GM21390 (cell line): ENCODE measurements at regions not wholly inside any gene's neighbourhood (a gene's known extent, or its start where the extent isn't known, plus 50 kb on each side); places are given as distances from the start of the nearest gene placed in this dataset.

Source experiments
- ATAC-seq: cut with Tn5 transposase; IDR thresholded peaks from one replicate; pipeline ENCODE4 v1.9.1; 2021; ENCODE audit not compliant: unreplicated experiment

DNA sequence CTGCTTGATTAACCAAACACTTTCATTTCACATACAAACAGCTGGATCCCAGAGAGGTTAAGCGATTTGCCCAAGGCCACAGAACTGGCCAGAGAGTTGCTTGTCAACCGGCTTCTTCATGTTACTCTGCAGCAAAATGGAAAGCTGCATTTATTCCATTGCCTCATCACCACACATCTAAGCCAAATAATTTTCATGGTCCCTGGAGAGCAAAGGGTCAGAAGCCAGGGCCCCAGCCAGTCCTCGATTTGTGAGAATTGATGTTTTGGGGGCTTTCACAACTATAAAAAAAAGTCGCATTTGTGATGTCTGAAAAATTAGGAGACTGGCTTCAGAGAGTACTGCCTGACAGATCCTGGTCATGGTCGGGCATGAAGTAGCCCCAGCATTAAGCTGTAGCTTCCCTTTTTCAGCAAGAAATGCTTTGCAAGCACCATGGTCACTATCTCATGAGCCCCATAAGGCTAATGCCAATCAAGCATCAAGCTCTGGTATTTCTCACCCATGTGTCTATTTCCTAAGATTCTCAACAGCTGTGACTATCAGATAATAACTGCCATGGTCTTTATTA is 95.8 kb downstream of the BANF2 start:
- no peak for ATAC-seq

- no peak for ATAC-seq
Observed at GRCh38 chr20:17795003-17795402, 95.2 kb downstream of the BANF2 start.

GRCh38 chr20:17794400-17794799 is 94.6 kb downstream of the BANF2 start:
- ATAC-seq: no peak

GRCh38 chr20:17793986-17794385 is 94.2 kb downstream of the BANF2 start:
- no peak for ATAC-seq

DNA sequence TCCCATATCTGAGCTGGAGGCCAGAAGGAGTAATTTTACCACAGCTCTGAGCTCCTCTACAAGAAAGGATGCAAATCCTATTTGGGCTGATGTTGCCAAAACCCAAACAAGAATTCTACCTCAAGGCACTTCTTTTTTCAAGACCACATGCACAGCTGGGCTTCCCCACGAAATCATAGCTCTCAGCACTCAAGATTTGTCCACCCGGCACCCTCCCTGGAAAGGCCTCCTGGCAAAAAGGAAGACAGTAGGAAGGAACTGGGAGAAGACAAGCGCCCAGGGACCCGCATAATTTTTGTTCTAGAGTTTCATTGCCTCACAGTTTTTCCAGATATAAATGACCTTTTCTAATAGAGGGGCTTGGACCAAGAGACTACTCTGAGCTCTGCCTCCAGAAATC is 90.5 kb downstream of the BANF2 start:
- ATAC-seq: no peak

DNA sequence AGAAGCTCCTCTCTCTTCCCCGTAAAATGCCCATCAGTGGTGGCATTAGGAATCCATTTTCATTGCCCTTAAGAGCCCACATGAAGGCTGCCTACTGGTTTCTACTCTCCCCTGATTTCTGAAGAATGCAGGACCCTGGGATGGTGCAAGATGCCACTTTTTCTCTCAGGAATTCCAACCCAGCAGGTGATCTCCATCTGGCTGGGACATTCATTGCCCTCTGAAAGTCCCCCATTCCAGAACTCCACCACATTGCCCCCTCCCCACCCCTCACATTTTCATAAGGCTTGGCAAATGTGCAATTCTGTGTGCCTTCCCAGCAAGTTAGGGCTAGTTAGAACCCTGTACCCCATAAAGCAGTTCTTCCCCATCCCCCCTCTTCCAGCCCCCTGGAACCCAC is 88.0 kb downstream of the BANF2 start:
- ATAC-seq: no peak

GRCh38 chr20:17786221-17786718 is 86.5 kb downstream of the BANF2 start:
- ATAC-seq: no peak
